Upper lobe of left lung (tissue), 4 donors: ENCODE measurements at regions not wholly inside any gene's neighbourhood (a gene's known extent, or its start where the extent isn't known, plus 50 kb on each side); places are given as distances from the start of the nearest gene placed in this dataset.

ENCODE experiments used
- EP300 ChIP-seq, 4 donors: sonication (generic); formaldehyde crosslinking; IDR thresholded peaks; one replicate each; pipeline ENCODE4 v1.5.1; 2017; ENCODE audit warnings: antibody characterized with exemption in 4 of 4, control low read depth in 2 of 4
- POLR2A ChIP-seq, 4 donors: fragments of 450-650 bp; IDR thresholded peaks; one replicate each; pipeline ENCODE4 v1.5.1; 2016 to 2017; ENCODE audit warnings: antibody characterized with exemption in 4 of 4, mild to moderate bottlenecking in 2 of 4
- POLR2AphosphoS5 ChIP-seq, 2 donors: sonication (generic); formaldehyde crosslinking; IDR thresholded peaks; one replicate each; pipeline ENCODE4 v1.5.1; 2017; ENCODE audit warnings: antibody characterized with exemption in 2 of 2
- TF ChIP-seq, protein P1 (sequence below), 6 experiments: fragments of 450-650 bp in 4 of 6; fragments of 200-600 bp in 2 of 6; sonication (generic) in 2 of 6; IDR thresholded peaks; one replicate each; pipeline ENCODE4 v1.5.1; 2016 to 2019; ENCODE audit warnings: antibody characterized with exemption in 6 of 6

DNA sequence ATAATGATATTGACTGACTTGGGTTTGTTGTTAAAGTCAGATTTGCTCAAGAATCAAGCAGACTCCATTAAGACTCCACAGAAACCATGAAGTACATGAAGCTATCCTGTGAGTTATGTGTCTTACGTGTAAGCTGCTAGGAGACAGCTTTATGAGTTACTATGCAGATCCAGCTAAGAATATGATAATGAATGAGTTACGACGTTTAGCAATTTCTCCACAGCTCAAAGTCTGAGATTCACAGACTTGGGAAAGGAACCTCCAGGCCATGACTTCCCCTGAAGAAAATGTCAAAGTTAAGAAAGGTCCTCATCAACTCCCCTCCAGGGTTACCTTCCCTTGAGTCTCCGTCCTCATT, 211.9 kb upstream of the HNRNPA3 start:
- TF ChIP-seq, protein P1, sequence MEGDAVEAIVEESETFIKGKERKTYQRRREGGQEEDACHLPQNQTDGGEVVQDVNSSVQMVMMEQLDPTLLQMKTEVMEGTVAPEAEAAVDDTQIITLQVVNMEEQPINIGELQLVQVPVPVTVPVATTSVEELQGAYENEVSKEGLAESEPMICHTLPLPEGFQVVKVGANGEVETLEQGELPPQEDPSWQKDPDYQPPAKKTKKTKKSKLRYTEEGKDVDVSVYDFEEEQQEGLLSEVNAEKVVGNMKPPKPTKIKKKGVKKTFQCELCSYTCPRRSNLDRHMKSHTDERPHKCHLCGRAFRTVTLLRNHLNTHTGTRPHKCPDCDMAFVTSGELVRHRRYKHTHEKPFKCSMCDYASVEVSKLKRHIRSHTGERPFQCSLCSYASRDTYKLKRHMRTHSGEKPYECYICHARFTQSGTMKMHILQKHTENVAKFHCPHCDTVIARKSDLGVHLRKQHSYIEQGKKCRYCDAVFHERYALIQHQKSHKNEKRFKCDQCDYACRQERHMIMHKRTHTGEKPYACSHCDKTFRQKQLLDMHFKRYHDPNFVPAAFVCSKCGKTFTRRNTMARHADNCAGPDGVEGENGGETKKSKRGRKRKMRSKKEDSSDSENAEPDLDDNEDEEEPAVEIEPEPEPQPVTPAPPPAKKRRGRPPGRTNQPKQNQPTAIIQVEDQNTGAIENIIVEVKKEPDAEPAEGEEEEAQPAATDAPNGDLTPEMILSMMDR (IDR thresholded peaks at IDR 0.05), result no peak
- TF ChIP-seq POLR2A (IDR thresholded peaks at IDR 0.05) (no peak), EP300 (IDR thresholded peaks at IDR 0.05) (no peak), POLR2AphosphoS5 (IDR thresholded peaks at IDR 0.05) (no peak)
